NCI-H510A treated with DMSO at 0.1 percent for 48 hours (cell line): ENCODE measurements at regions not wholly inside any gene's neighbourhood (a gene's known extent, or its start where the extent isn't known, plus 50 kb on each side); places are given as distances from the start of the nearest gene placed in this dataset.
"Not testable (repeated sequence)": the region's sequence is repeated elsewhere in the genome, so short reads cannot be mapped to it uniquely, and the experiment has no call there.

Source experiments
- DNase-seq: peaks from one replicate; lab custom pipeline; 2025; lab: John Stamatoyannopoulos, UW

DNA sequence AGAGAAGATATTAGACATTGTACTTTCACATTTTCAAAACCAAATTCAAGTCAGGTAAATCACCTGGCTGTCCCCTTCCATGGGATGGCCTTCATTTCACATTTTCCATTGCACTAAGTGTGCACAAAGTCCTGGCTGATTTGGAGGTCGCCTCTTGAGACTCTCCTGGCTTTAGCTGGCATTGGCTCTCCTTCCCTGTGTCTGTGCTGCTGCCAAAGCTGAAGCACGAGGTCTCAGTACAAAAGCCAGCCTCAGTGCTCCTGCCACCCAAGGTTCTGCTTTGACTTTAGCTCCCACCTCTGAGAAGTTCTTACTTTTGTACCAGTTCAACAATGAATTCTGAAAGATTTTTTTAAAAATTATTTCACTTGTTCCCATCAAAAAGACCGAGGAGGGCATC lies 289.2 kb upstream of the CNR1 start:
- DNase-seq: no peak

DNA sequence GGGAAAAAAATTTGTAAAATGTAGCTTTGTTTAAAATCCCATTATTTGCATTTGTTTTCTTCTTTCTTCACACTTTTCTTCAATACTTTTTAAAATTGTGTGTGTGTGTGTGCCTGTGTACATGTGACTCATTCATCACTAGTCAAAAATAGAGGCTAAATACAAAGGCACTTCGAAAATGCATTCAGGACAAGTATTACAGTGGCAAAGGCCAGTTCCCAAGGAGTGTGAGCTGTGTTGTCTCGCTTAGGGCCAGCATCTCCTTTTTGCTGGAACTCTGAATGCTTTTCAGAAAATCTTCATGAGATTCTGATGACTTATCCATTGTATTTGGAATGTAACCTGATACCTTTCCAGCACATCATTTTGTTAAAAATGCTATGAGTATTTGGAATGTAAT lies 288.5 kb upstream of the CNR1 start:
- no peak for DNase-seq

DNA sequence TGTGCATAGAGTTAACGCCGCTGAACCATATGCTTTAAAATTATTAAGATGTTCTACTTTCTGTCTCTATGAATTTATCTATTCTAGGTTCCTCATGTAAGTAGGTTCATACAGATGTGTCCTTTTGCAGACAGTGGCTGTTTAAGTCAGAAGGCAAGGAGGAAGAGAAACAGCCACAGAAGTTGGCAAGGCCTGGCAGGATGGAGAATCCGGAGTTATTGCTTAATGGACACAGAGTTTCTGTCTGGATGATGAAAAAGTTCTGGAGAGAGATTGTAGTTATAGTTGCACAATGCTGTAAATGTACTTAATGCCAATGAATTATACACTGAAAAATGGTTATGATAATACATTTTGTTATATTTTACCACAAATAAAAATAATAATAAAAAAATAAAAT lies 283.6 kb upstream of the CNR1 start:
- no peak for DNase-seq

DNA sequence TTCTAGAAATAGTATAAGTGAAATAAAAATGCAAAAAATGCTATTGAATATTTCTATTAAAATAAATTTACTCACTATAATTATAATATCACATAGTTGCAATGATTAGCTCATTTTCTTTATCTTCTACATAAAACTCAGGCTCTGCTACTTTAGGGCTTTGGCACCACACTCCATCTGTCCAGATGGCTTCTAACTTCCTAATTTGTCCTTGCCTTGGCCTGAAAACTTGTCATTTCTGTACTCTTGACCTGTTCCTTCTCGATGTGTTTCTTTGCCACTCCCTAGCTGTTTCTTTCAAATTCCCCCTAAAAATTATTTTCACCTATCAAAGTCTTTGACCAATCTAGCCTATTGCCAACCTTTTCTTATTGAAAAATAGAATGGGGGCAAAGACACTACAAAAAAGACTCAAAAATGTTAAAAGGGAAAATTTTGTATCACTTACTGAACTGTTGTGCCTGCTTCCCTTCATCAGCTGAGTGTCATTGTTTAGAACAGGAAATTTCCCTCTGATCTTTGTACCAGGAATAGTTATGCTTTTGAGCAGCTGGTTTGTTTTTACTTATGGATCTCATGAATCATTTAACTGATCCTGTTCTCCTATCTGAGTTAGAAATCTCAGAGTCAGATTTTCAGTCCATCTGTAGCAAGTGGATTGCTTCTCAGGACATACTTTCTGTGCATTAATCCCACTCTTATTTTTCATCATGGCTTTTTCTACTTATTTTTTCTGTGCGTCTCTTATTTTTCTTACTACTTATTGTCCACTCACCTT lies 279.2 kb upstream of the CNR1 start:
- DNase-seq: no peak

DNA sequence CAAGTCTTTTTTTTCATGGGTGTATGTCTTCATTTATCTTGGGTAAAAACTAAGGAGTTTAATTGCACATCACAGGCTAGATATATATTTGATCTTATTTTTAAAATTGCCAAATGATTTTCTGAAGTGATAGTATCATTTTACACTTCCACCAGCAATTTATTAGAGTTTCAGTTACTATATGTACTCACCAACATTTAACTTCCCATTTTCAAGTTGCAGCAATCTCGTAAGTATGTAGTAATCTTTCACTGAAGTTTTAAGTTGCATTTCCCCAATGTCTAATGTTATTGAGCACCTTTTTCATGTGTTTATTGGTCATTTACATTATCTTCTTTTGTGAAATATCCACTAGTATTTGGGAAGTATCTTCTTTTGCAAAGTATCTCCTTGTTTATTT lies 277.4 kb upstream of the CNR1 start:
- DNase-seq: no peak

DNA sequence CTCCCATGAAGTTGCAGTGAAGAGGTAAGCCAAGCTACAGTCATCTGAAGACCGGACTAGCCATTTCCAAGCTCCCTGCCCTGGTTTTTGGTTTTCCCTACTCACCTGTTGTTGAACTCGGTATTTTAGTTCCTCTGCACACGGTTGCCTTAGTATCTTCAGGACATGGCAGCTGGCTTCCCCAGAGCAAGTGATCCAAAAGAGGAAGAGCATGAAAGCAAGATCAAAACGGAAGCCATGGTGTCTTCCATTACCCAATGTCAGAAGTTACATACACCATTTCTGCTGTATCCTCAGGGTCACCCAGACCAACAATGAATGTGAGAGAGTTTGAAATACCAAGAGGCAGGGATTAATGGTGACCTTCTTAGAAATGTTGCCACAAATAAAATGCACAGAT lies 276.6 kb upstream of the CNR1 start:
- DNase-seq: no peak

DNA sequence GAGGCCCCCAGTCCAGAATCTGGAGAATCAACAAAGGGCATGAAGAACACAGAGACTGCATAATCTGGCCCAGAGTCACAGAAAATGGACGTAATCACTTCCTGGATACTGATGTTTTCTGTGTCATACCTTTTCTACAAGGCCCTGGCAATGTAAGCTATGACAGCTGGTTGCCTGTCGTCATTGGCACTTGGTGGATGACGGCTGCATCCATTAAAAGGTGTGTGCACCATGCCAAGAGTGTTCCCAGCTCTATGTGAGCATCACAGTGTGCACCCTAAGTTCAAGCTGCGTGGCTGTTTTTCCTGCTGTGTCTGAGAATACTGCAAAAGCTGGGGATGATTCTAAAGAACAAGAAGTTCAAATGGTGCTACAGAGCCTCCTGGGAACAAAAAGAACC lies 275.2 kb upstream of the CNR1 start:
- DNase-seq: no peak

DNA sequence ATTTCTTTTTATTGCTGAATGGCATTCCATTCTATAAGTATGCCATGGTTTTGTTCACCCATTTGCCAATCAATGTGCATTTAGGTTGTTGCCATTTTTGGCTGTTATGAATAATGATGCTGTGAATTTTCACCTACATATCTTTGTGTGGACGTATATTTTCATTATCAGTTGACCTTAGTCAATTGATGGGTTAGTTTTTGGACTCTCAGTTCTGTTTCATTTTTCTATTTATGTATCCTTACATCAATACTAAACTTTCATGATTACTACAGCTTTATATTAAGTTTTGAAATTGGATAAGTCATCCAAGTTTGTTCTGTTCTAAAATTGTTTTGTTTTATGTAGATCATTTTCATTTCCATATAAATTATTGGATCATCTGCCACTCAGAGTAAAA lies 261.9 kb upstream of the CNR1 start:
- DNase-seq: no peak

DNA sequence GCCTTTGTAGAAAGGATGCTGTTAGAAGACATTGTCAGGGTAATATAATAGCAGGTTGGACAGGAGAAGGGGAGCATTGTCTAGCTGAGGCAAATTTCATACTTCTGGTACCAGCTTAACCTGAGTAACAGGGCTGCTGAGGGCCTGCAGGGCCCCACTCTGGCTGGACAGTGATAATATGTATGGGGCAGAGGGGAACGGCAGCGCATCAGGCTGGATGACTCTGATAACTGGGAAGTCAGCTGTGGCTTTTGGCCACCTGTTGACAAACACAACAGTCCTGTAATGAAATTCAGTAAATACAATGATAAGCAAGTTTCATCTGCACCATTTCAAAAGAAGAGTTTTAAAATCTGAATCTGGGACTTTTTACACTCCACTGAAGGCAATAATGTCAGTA lies 259.9 kb upstream of the CNR1 start:
- no peak for DNase-seq

DNA sequence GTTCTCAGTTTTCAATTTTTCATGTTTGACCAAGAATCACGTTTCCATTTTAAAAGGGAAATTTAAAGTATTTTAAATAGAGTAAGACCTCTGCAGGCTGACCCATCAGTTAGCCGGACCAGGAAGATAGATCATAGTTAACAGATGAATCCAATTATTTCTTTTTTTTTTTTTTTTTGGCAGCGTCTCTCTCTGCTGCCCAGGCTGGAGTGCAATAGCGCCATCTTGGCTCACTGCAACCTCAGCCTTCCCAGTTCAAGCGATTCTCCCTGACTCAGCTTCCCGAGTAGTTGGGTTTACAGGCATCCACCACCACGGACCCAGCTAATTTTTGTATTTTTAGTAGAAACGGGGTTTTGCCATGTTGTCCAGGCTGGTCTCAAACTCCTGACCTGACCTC lies 256.7 kb upstream of the CNR1 start:
- DNase-seq: no peak

DNA sequence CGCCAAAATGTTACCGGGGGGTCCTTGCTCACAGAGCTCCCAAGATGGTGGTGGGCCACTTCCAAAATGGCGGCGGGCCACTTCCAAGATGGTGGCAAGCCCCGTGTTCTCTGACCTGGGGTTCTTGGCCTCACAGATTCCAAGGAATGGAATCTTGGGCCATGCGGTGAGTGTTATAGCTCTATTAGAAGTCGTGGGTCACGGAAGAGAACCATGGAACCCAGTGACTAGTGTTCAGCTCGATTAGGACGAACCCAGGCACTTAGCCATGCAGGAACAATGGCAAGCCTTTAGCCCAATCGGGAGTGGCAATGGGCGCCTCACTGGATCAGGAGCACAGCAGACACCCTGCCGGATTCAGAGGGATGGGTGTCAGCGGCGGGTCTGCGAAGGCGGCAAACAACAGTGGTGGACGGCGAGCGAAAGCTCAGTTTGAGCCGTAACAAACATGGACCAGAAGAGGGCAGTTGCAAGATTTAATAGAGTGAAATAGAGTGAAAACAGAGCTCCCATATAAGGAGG lies 254.9 kb upstream of the CNR1 start:
- not testable (repeated sequence) for DNase-seq

DNA sequence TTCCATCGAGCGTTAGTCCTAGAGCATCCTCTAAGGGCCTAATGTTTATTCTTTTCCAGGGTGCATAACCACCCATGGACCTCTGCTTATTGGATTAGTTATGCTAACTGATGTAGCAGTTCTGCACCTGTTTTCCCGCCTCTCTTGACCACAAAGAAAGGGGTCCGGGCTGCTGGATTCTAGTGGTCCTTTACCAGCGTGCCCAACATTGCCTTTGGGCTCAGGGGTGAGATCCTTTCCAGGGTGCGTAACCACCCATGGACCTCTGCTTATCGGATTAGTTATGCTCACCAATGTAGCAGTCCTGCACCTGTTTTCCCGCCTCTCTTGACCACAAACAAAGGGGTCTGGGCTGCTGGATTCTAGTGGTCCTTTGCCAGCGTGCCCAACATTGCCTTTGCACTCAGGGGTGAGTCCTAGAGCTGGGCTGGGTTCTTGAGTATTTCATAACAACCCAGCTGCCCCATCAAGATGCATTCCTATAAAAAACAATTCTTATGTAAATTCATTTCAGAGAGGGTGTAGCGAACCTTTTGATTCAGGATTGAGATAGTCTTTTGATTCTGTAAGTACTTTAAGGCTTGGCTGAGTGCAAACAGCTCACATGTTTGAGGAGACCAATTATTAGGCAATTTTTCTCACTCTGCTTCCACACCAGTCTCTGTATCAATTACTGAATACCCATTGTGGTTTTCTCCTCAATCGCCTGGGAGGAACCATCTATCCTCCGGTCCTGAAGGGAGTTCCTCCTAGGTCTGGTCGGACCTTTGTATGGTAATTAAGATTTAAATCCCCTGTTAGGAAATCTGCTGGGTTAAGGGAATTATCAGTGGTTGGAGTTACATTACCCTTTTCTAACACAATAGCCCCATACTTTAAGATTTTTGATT lies 253.0 kb upstream of the CNR1 start:
- DNase-seq: not testable (repeated sequence)

DNA sequence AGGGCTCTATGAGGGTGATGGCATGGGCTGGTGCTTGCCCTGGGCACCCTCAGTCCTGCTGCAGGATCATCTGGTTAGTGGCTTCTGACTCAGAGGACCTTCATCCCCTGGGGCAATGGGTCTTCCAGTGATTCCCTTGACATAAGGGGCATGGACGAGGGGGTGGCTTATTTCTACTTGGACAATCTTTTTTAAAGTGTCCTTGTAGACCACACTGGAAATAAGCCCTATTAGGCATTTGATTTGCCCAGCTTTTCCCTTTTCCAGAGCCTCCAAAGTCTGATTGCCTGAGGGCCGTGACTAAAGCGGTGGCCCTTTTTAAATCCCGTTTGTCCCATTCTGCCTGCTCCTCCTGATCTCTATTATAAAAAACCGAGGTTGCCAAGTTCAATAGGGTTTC lies 251.2 kb upstream of the CNR1 start:
- DNase-seq: not testable (repeated sequence)

DNA sequence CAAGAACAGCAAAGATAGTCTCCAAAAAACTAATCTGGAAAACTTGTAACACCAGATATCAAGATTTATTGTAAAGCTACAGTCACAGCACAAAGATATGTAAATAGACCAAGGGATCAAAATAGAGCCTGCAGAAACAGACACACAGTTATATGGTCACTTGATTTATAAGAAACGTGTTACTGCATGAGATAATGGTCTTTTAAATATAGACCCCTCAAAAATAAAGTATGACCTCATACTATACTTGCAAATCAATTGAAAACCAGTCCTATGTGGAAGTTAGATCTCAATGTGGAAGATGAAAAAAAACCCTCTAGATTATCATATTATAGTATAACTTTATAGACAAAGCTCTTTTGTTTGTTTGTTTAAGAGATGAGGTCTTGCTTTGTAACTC lies 247.3 kb upstream of the CNR1 start:
- DNase-seq: no peak

DNA sequence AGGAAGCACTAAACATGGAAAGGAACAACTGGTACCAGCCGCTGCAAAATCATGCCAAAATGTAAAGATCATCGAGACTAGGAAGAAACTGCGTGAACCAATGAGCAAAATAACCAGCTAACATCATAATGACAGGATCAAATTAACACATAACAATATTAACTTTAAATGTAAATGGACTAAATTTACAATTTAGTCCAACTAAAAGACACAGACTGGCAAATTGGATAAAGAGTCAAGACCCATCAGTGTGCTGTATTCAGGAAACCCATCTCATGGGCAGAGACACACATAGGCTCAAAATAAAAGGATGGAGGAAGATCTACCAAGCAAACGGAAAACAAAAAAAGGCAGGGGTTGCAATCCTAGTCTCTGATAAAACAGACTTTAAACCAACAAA lies 242.2 kb upstream of the CNR1 start:
- DNase-seq: not testable (repeated sequence)

DNA sequence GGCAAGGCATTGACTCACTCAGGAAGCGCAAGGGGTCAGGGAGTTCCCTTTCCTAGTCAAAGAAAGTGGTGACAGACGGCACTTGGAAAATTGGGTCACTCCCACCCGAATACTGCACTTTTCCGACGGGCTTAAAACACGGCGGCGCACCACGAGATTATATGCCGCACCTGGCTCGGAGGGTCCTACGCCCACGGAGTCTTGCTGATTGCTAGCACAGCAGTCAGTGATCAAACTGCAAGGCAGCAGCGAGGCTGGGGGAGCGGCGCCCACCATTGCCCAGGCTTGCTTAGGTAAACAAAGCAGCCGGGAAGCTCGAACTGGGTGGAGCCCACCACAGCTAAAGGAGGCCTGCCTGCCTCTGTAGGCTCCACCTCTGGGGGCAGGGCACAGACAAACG lies 240.5 kb upstream of the CNR1 start:
- not testable (repeated sequence) for DNase-seq

DNA sequence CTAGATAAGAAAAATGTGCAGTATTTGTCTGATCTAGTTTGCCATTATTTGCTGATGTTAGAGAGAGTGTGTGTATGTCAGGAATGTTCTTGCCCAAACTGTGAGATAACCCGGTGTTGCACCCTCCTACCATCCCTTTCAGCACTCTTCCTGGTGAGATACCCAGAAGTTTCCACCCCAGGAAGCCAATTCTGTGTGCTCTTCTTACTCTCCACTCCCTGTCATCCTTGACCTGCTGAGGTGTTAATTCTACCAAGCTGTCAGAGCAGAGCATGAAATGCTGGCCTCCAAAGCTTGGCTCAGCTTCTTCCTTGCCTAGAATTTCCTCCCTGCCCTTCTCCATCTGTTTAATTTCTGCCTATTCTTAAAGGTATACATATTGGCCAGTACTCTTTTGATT lies 237.3 kb upstream of the CNR1 start:
- no peak for DNase-seq

DNA sequence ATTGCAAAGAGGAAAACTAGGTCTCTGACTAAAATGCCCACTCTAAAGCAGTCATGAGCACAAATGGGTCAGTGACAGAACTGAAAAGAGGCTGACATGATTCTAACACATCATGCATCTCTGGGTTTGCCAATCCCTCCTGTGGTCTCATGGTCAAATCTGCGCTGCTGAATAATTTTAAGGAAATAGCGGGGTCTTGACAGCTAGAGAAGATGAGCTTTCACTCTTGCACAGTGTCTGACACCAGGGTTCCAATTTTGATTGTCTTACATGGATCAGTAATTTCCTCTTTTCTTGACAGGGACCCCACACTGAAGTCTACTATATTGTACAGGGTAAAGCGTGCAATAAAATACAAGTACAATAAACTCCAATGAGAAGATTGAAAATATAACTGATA lies 236.8 kb upstream of the CNR1 start:
- DNase-seq: no peak

DNA sequence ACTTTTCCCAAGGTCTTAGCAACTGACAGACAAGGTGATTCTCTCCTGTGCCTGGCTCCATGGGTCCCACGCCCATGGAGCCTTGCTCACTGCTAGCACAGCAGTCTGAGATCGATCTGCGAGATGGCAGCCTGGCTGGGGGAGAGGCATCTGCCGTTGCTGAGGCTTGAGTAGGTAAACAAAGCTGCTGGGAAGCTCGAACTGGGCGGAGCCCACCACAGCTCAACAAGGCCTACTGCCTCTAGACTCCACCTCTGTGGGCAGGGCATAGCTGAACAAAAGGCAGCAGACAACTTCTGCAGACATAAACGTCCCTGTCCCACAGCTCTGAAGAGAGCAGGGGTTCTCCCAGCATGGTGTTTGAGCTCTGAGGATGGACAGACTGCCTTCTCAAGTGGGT lies 224.9 kb upstream of the CNR1 start:
- not testable (repeated sequence) for DNase-seq

DNA sequence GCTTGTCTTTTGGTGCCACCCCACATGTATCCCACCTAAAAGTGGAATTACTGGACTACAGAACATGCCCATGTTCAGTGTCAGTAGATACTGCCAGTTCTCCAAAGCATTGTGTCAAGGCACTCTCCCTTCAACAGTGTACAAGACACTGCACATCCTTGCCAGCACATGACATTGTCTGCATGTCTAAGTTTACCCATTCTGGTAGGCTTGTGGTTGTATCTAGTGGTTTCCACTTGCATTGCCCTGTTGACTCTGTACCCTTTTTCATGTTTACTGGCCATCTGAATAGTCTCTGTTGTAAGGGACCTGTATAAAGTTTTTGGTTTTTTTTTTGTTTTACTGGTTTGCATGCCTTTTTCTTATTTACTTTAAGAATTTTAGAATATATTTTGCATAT lies 222.4 kb upstream of the CNR1 start:
- DNase-seq: no peak

DNA sequence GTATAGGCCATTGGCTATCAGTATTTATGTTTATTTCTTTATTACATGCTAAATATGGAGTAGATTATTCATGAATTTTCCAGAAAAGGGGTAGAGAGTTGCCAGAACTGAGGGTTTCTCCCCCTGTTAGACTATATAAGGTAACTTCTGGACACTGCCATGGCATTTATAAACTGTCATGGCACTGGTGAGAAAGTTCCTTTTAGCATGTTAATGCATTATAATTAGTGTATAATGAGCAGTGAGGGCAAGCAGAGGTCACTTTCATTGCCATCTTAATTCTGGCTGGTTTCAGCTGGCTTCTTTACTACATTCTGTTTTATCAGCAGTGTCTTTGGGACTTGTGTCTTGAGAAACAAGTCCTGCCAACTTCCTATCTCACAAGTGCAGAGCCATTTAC lies 220.0 kb upstream of the CNR1 start:
- DNase-seq: no peak

DNA sequence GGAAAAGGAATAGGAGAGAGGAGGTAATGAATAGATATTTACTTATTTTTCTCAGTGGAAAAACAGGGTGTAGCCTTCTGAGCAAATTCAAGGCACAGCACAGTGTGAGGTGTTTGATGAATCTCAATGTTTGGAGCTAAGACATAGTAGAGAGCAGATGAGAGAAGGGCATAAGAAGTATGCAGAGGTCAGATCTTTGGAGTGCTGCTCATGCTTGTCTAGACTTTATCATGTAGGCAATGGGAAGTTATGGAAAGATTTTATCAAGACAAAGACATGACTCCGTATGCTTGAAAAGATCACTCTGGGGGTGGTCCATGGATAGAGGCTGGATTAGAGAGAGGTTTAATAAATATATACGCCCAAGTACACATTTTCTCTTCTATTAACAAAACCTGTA lies 217.0 kb upstream of the CNR1 start:
- no peak for DNase-seq

DNA sequence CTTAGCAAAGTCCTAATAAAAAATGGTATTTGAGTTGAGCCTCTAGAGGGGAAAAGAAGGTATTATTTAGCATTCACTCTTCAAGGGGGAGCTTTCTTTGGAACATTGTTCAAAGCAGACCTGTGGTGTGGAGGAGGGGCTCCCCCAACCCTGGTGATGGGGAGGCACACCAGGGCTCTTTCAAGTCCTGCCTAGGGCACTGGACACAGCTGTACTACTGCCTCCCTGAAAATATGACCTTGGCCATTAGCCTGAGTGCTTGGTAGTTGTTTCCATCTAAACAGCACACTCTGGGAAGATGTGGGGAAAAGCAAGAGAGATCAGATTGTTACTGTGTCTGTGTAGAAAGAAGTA lies 215.1 kb upstream of the CNR1 start:
- DNase-seq: no peak
